Breast epithelium (tissue), 4 donors: ENCODE measurements at regions not wholly inside any gene's neighbourhood (a gene's known extent, or its start where the extent isn't known, plus 50 kb on each side); places are given as distances from the start of the nearest gene placed in this dataset.

ENCODE experiments used
- DNase-seq, 2 donors: peaks; one replicate each; pipeline ENCODE4 v3.0.0-alpha.2; 2019; ENCODE audit warnings: low spot score in 2 of 2
- H3K27ac ChIP-seq, 2 donors: fragments of 200-600 bp; sonication (generic) in 1 of 2; one replicate each; pipeline ENCODE4 v1.5.1; 2016 to 2019; ENCODE audit warnings: mild to moderate bottlenecking in 1 of 2
- H3K27me3 ChIP-seq, 2 donors: fragments of 200-600 bp; sonication (generic) in 1 of 2; one replicate each; pipeline versions ENCODE4 v1.5.1 to v1.6.0; 2017 to 2019; ENCODE audit warnings: control low read depth in 1 of 2, mild to moderate bottlenecking in 1 of 2
- H3K36me3 ChIP-seq: fragments of 200-600 bp; one replicate; pipeline ENCODE4 v1.5.1; 2019
- H3K4me1 ChIP-seq, 2 donors: fragments of 200-600 bp; sonication (generic); one replicate each; pipeline ENCODE4 v1.5.1; 2016 to 2019; ENCODE audit warnings: control low read depth in 1 of 2
- H3K4me3 ChIP-seq, 3 donors: fragments of 200-600 bp; sonication (generic); 1 replicate in 2 of 3; 2 replicates in 1 of 3; pipeline ENCODE4 v1.5.1; 2016 to 2019; ENCODE audit warnings: mild to moderate bottlenecking in 3 of 3, moderate library complexity in 2 of 3
- H3K9me3 ChIP-seq, 2 donors: fragments of 200-600 bp; sonication (generic) in 1 of 2; one replicate each; pipeline ENCODE4 v1.5.1; 2016 to 2019; ENCODE audit warnings: control low read depth in 1 of 2
- POLR2A ChIP-seq: fragments of 450-650 bp; IDR thresholded peaks from one replicate; pipeline ENCODE4 v1.6.1; 2016; ENCODE audit warnings: antibody characterized with exemption, mild to moderate bottlenecking, moderate library complexity
- POLR2AphosphoS5 ChIP-seq, 3 donors: sonication (generic); formaldehyde crosslinking; IDR thresholded peaks; one replicate each; pipeline ENCODE4 v1.6.1; 2017; ENCODE audit warnings: antibody characterized with exemption in 3 of 3
- intact Hi-C: fragments of 100-400 bp; cut with DNase I; formaldehyde crosslinking; loops from one replicate; pipeline ENCODE4 v1.15.1; 2023; ENCODE audit warnings: low total_unique reads
- TF ChIP-seq, protein P1 (sequence below), 3 donors: fragments of 450-650 bp; IDR thresholded peaks; one replicate each; pipeline ENCODE4 v1.5.1; 2016 to 2017; ENCODE audit warnings: antibody characterized with exemption in 3 of 3, mild to moderate bottlenecking in 3 of 3, moderate library complexity in 3 of 3

DNA sequence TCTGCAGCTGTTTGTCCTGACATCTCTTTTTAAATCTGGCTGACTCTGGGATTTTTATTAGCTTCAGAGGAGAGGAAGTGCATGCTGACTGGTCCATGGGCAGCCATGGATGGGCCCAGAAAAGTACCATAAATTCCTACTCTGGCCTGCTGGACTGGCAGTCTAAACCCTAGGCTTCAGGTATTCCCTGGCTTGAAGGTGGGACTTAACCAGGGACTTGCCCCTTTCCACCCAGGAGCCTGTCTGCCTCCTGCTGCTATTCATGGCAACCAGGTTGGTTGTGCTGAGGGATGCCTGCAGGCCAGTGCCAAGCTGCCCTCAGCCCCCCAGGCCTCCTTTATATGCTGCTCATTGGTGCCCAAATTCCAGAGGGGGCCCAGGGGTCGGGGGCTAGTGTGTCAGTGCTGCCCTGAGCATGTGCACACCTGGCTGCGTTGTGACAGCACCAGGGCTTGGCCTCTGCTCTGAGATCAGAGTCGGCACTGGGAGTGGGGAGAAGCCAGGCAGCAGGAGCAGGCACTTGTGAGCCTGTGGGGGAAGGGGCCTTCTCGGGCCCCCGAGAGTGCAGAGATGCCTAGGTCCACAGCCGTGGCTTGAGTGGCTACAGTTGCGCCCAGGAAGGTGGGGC lies 195.7 kb upstream of the TFPI start:
- TF ChIP-seq POLR2A (no peak), POLR2AphosphoS5 (IDR thresholded peaks at IDR 0.05) (no peak)
- TF ChIP-seq, protein P1, sequence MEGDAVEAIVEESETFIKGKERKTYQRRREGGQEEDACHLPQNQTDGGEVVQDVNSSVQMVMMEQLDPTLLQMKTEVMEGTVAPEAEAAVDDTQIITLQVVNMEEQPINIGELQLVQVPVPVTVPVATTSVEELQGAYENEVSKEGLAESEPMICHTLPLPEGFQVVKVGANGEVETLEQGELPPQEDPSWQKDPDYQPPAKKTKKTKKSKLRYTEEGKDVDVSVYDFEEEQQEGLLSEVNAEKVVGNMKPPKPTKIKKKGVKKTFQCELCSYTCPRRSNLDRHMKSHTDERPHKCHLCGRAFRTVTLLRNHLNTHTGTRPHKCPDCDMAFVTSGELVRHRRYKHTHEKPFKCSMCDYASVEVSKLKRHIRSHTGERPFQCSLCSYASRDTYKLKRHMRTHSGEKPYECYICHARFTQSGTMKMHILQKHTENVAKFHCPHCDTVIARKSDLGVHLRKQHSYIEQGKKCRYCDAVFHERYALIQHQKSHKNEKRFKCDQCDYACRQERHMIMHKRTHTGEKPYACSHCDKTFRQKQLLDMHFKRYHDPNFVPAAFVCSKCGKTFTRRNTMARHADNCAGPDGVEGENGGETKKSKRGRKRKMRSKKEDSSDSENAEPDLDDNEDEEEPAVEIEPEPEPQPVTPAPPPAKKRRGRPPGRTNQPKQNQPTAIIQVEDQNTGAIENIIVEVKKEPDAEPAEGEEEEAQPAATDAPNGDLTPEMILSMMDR (IDR thresholded peaks at IDR 0.05), result no peak
- H3K27me3 ChIP-seq, result no peaks in the 10 kb centered on the region

DNA sequence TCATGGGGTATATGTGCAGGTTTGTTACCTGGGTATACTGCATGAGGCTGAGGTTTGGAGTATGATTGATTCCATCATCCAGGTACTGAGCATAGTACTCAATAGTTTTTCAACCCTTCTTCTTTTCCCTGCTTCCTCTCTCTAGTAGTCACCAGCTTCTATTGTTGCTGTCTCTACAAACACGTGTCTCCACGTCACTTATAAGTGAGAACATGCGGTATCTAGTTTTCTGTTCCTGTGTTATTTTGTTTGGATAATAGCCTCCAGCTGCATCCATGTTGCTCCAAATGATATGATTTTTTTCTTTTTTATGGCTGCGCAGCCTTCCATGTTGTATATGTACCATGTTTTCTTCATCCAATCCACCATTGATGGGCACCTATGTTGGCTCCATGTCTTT lies 214.8 kb upstream of the TFPI start:
- H3K27me3 ChIP-seq, result no peaks in the 10 kb centered on the region
- TF ChIP-seq POLR2A (no peak), POLR2AphosphoS5 (IDR thresholded peaks at IDR 0.05) (no peak)
- TF ChIP-seq, protein P1 (IDR thresholded peaks at IDR 0.05), result no peak
- no peak for DNase-seq
- H3K36me3 ChIP-seq, result no peaks in the 10 kb centered on the region
- no peak overlapping the region for H3K27ac ChIP-seq
- H3K4me3 ChIP-seq, result no peak overlapping the region
- no peaks in the 10 kb centered on the region for H3K9me3 ChIP-seq
- H3K4me1 ChIP-seq, result no peaks in the 10 kb centered on the region
- intact Hi-C loops, result no loop called here

More for the DNA sequence above, 195.7 kb upstream of the TFPI start:
- Histone ChIP-seq H3K9me3 (no peaks in the 10 kb centered on the region), H3K4me3 (no peak overlapping the region), H3K4me1 (no peaks in the 10 kb centered on the region), H3K27ac (no peak overlapping the region), H3K36me3 (no peaks in the 10 kb centered on the region)
- DNase-seq, result no peak
- intact Hi-C loops, result no loop called here

DNA sequence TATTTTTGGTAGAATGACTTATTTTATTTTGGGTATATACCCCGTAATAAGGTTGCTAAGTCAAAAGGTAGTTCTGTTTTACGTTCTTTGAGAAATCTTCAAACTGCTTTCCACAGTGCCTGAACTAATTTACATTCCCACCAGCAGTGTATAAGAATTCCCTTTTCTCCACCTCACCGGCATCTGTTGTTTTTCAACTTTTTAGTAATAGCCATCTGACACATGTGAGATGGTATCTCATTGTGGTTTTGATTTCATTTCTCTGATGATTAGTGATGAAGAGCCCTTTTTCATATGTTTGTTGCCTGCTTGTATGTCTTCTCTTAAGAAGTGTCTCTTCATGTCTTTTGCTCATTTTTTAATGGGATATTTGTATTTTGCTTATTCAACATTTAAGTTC lies 215.2 kb upstream of the TFPI start:
- intact Hi-C loops, result no loop called here
- TF ChIP-seq, protein P1 (IDR thresholded peaks at IDR 0.05), result no peak
- TF ChIP-seq POLR2AphosphoS5 (IDR thresholded peaks at IDR 0.05), result no peak
- TF ChIP-seq POLR2A, result no peak

DNA sequence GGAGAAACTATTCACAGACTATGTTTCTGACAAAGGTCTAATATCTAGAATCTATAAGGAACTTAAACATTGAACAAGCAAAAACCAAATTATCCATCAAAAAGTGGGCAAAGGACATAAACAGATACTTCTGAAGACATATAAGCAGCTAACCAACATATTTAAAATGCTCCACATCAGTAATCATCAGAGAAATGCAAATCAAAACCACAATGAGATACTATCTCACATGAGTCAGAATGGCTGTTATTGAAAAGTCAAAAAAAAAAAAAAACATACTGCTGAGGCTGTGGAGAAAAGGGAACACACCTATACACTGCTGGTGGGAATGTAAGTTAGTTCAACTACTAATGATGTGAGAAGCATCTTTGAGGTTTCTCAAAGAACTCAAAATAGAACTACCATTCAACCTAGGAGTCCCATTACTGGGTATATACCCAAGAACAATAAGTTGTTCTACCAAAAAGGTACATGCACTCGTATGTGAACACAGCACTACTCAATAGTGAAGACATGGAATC lies 220.4 kb upstream of the TFPI start:
- TF ChIP-seq, protein P1 (IDR thresholded peaks at IDR 0.05), result no peak
- no peak for TF ChIP-seq POLR2A
- Histone ChIP-seq H3K36me3 (no peaks in the 10 kb centered on the region), H3K4me1 (no peaks in the 10 kb centered on the region), H3K4me3 (no peak overlapping the region), H3K9me3 (no peaks in the 10 kb centered on the region), H3K27me3 (no peaks in the 10 kb centered on the region), H3K27ac (no peak overlapping the region)
- intact Hi-C loops, result loop anchor here (5.0 kb wide), 1 partner anchor 738 kb away; no protein-coding TSS in a partner anchor
- no peak for DNase-seq

More for the DNA sequence above, 215.2 kb upstream of the TFPI start:
- no peak overlapping the region for H3K27ac ChIP-seq
- no peaks in the 10 kb centered on the region for H3K9me3 ChIP-seq
- H3K4me3 ChIP-seq, result no peak overlapping the region
- no peaks in the 10 kb centered on the region for H3K4me1 ChIP-seq
- no peaks in the 10 kb centered on the region for H3K27me3 ChIP-seq
- no peaks in the 10 kb centered on the region for H3K36me3 ChIP-seq
- DNase-seq, result no peak

DNA sequence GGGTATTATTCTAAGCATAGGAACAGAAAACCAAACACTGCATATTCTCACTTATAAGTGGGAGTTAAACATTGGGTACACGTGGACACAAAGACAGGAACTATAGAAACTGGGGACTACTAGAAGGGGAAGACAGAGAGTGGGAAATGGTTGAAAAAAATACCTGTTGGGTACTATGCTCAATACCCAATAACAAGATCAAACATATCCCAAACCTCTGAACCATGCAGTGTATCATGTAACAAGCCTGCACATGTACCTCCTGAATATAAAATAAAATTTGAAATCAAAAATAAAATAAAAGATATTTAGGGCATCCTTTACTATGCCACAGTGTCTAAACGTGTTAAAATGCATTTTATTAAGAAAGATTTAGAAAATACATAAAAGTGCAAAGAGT lies 221.0 kb upstream of the TFPI start:
- intact Hi-C loops, result no loop called here
- TF ChIP-seq POLR2AphosphoS5 (IDR thresholded peaks at IDR 0.05) (no peak), POLR2A (no peak)
- TF ChIP-seq, protein P1 (IDR thresholded peaks at IDR 0.05), result no peak
- DNase-seq, result no peak
- Histone ChIP-seq H3K36me3 (no peaks in the 10 kb centered on the region), H3K27ac (no peak overlapping the region), H3K9me3 (no peaks in the 10 kb centered on the region), H3K4me3 (no peak overlapping the region), H3K27me3 (no peaks in the 10 kb centered on the region), H3K4me1 (no peaks in the 10 kb centered on the region)
